Activated CD8-positive, alpha-beta T cell treated with anti-CD3 and anti-CD28 coated beads for 36 hours (primary cell): ENCODE measurements at regions not wholly inside any gene's neighbourhood (a gene's known extent, or its start where the extent isn't known, plus 50 kb on each side); places are given as distances from the start of the nearest gene placed in this dataset.

ENCODE experiments used
- ATAC-seq: fragments of 200-7000 bp; cut with Tn5 transposase; one replicate; pipeline ENCODE4 v1.10.0; 2021; ENCODE audit warnings: mild to moderate bottlenecking, moderate library complexity
- CTCF ChIA-PET: fragments of 350-600 bp; sonication (Branson Sonifier 250); formaldehyde crosslinking; loops from one replicate; lab custom pipeline; 2021; ENCODE audit warnings: antibody characterized with exemption; lab: Charles Lee
- POLR2A ChIA-PET: fragments of 350-600 bp; sonication (Branson Sonifier 250); formaldehyde crosslinking; loops from one replicate; lab custom pipeline; 2021; ENCODE audit warnings: antibody characterized with exemption; lab: Charles Lee
- DNase-seq: peaks from one replicate; pipeline ENCODE4 v3.0.0-alpha.2; 2020
- H3K27ac Mint-ChIP-seq: one replicate; pipeline ENCODE4 v1.8.0; 2021; ENCODE audit warnings: mild to moderate bottlenecking, mixed read lengths
- H3K27me3 Mint-ChIP-seq: one replicate; pipeline ENCODE4 v1.8.0; 2021; ENCODE audit warnings: mixed read lengths
- H3K36me3 Mint-ChIP-seq: one replicate; pipeline ENCODE4 v1.8.0; 2021; ENCODE audit warnings: low read depth, mixed read lengths
- H3K4me1 Mint-ChIP-seq: one replicate; pipeline ENCODE4 v1.8.0; 2021; ENCODE audit warnings: low read depth, mixed read lengths
- H3K4me3 Mint-ChIP-seq: one replicate; pipeline ENCODE4 v1.8.0; 2021; ENCODE audit warnings: mild to moderate bottlenecking, moderate library complexity, mixed read lengths
- H3K9me3 Mint-ChIP-seq: one replicate; pipeline ENCODE4 v1.8.0; 2021; ENCODE audit warnings: mixed read lengths
- intact Hi-C: fragments of 100-400 bp; cut with micrococcal nuclease; formaldehyde crosslinking; loops from one replicate; pipeline ENCODE4 v1.10.0; 2022
- TF ChIP-seq, protein P1 (sequence below): fragments of 200-600 bp; IDR thresholded peaks from one replicate; pipeline ENCODE4 v1.8.0; 2022; ENCODE audit warnings: antibody characterized with exemption, mild to moderate bottlenecking

DNA sequence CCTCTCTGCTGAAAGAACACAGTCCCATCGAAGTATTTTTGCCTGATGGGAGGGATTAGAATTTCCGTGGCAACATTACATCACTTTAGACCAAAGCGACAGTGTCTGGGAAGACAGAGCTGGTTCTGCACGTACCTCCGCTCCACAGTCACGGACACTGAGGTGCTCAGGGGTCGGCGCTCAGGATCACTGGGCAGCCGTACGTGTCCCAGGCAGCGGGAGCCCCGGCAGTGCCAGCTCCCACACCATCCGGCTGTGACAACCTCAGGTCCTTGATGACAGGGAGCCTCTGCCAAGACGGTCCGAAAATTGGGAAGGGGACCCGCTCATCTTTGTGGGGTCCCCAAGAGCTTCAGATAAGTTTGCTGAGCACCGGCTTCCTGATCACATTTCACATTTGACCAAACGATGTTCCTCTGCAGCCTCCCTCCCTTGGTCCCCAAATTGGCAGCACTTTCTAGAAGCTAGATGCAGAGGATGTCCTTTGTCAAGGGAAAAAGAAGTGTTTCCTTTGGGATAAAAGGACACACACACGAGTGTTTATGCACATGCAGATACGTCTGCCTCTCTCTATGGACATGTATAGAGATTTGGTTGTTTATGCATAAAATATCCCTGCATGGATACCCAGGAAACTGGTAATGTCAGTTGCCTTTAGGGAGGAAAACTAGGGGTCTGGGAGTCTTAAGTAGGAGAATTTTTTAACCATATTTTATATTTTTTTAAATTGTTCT is 61.6 kb upstream of the LINC01488 start:
- peaks cover 7% of the 10 kb centered on the region for H3K27me3 Mint-ChIP-seq
- no peak overlapping the region for H3K27ac Mint-ChIP-seq
- DNase-seq: no peak
- H3K4me3 Mint-ChIP-seq: no peak overlapping the region
- ATAC-seq: no peak
- no peaks in the 10 kb centered on the region for H3K4me1 Mint-ChIP-seq
- POLR2A ChIA-PET: interaction anchor here (0.5 kb wide), 1 partner anchor 21 kb away, joined by 3 read pairs; no protein-coding TSS in a partner anchor
- CTCF ChIA-PET: no interaction called here
- peaks cover 4% of the 10 kb centered on the region for H3K36me3 Mint-ChIP-seq
- peaks cover 4% of the 10 kb centered on the region for H3K9me3 Mint-ChIP-seq
- intact Hi-C loops: no loop called here
- TF ChIP-seq, protein P1, sequence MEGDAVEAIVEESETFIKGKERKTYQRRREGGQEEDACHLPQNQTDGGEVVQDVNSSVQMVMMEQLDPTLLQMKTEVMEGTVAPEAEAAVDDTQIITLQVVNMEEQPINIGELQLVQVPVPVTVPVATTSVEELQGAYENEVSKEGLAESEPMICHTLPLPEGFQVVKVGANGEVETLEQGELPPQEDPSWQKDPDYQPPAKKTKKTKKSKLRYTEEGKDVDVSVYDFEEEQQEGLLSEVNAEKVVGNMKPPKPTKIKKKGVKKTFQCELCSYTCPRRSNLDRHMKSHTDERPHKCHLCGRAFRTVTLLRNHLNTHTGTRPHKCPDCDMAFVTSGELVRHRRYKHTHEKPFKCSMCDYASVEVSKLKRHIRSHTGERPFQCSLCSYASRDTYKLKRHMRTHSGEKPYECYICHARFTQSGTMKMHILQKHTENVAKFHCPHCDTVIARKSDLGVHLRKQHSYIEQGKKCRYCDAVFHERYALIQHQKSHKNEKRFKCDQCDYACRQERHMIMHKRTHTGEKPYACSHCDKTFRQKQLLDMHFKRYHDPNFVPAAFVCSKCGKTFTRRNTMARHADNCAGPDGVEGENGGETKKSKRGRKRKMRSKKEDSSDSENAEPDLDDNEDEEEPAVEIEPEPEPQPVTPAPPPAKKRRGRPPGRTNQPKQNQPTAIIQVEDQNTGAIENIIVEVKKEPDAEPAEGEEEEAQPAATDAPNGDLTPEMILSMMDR: no peak

GRCh38 chr11:69422645-69423044 is 58.8 kb upstream of the LINC01488 start:
- peaks cover 4% of the 10 kb centered on the region for H3K36me3 Mint-ChIP-seq
- TF ChIP-seq, protein P1: no peak
- intact Hi-C loops: no loop called here
- H3K4me3 Mint-ChIP-seq: no peak overlapping the region
- H3K27me3 Mint-ChIP-seq: peaks cover 14% of the 10 kb centered on the region
- ChIA-PET CTCF (no interaction called here), POLR2A (interaction anchor here (0.6 to 0.9 kb wide), 2 partner anchors 85 to 738 kb away, joined by 3 read pairs; no protein-coding TSS in a partner anchor)
- H3K27ac Mint-ChIP-seq: no peak overlapping the region
- peaks cover 14% of the 10 kb centered on the region for H3K4me1 Mint-ChIP-seq
- peaks cover 9% of the 10 kb centered on the region for H3K9me3 Mint-ChIP-seq
- ATAC-seq (no peak), DNase-seq (no peak)

DNA sequence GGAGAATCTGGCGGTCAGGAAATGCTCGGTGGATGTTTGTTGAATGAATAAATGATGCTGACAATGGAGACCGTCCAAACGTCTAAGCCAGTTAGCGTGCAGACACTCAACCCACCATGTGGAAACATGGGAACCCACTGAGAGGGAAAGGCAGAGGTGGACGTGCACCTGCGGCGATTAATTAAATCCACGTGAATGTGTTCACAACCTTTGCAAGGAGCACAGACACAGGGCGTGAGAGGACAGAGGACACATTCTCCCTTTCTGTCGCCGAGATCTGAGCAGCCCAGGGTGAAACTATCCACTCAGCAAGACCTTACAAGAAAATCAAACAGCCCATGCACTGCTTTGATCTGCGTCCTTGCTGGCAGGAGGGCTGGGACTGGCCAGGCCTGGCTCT is 58.3 kb upstream of the LINC01488 start:
- H3K9me3 Mint-ChIP-seq: peaks cover 9% of the 10 kb centered on the region

DNA sequence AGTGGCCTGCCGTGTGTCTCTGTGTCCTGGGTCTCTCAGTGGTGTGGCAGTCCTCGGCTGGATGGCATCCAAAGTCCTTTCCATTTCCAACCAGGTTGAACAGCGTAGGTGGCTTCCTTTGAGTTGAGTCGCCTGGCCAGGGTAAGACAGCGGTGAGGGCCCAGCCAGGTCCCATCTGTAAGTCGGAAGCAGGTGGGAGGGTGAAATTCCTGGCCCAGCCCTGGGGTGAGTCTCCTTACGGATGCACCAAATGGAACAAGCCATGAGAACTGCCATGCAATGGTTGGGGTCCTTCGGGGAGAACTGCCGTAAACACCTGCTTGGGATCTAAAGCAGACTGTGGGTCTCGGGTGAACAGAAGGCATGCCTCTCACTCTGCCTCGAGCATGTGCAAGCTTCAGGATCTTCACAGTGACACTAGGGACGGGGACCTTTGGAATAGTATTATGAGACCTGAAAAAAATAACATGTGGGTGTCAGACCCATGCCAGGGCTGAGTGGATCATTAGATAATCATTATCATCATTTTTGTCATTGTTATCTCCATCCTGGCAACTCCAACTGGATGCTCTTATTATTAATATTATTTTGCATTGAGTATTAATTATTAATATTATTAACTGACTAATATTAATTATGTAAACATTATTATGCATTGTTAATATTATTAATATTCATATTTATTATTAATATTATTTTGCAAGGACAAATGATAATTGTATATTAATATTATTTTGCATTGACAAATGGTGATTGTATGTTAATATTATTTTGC is 57.7 kb upstream of the LINC01488 start:
- POLR2A ChIA-PET: no interaction called here
- H3K36me3 Mint-ChIP-seq: peaks cover 4% of the 10 kb centered on the region
- TF ChIP-seq, protein P1: no peak
- H3K4me3 Mint-ChIP-seq: no peak overlapping the region
- H3K27me3 Mint-ChIP-seq: peaks cover 16% of the 10 kb centered on the region
- DNase-seq (no peak), ATAC-seq (no peak)
- H3K4me1 Mint-ChIP-seq: peaks cover 14% of the 10 kb centered on the region
- H3K9me3 Mint-ChIP-seq: peaks cover 9% of the 10 kb centered on the region
- CTCF ChIA-PET: interaction anchor here (0.7 kb wide), 1 partner anchor 721 kb away, joined by 3 read pairs; no protein-coding TSS in a partner anchor
- intact Hi-C loops: no loop called here
- no peak overlapping the region for H3K27ac Mint-ChIP-seq

More for the DNA sequence above, 58.3 kb upstream of the LINC01488 start:
- TF ChIP-seq, protein P1: no peak
- Mint-ChIP-seq H3K27me3 (peaks cover 16% of the 10 kb centered on the region), H3K4me3 (no peak overlapping the region), H3K4me1 (peaks cover 14% of the 10 kb centered on the region), H3K27ac (no peak overlapping the region), H3K36me3 (peaks cover 4% of the 10 kb centered on the region)
- POLR2A ChIA-PET: interaction anchor here (0.9 kb wide), 1 partner anchor 85 kb away, joined by 3 read pairs; no protein-coding TSS in a partner anchor
- ATAC-seq (no peak), DNase-seq (no peak)
- intact Hi-C loops: no loop called here
- CTCF ChIA-PET: no interaction called here
